HepG2 (cell line): ENCODE measurements at regions not wholly inside any gene's neighbourhood (a gene's known extent, or its start where the extent isn't known, plus 50 kb on each side); places are given as distances from the start of the nearest gene placed in this dataset.

Source experiments
- MIXL1 ChIP-seq: IDR thresholded peaks from 2 replicates; pipeline ENCODE4 v1.6.1; 2016
- NFAT5 ChIP-seq: sonication (generic); formaldehyde crosslinking; IDR thresholded peaks from 2 replicates; pipeline ENCODE4 v1.4.0; 2020; ENCODE audit warnings: missing genetic modification reagents
- NPAS2 ChIP-seq: sonication (generic); formaldehyde crosslinking; IDR thresholded peaks from 2 replicates; pipeline ENCODE4 v1.8.0; 2022; ENCODE audit warnings: mild to moderate bottlenecking, missing genetic modification reagents, borderline replicate concordance
- PHF21A ChIP-seq: sonication (generic); formaldehyde crosslinking; IDR thresholded peaks from 2 replicates; pipeline ENCODE4 v1.5.0; 2020; ENCODE audit warnings: mild to moderate bottlenecking, missing genetic modification reagents
- RFX5 ChIP-seq: IDR thresholded peaks from 2 replicates; pipeline ENCODE4 v1.6.1; 2011; ENCODE audit warnings: low read depth, low read length, improper control_type of control experiment
- SIX1 ChIP-seq: sonication (generic); formaldehyde crosslinking; IDR thresholded peaks from 2 replicates; pipeline ENCODE4 v1.4.0; 2020; ENCODE audit warnings: missing genetic modification reagents, borderline replicate concordance
- SOX13 ChIP-seq, 3 experiments: fragments of 450-650 bp in 1 of 3; sonication (generic) in 1 of 3; formaldehyde crosslinking in 1 of 3; IDR thresholded peaks in 2 of 3; conservative IDR thresholded peaks in 1 of 3; 2 replicates each; pipeline versions ENCODE4 v1.5.0 to v1.6.1; 2016 to 2020; ENCODE audit warnings: antibody characterized with exemption in 1 of 3, mild to moderate bottlenecking in 1 of 3, missing compliant biosample characterization in 1 of 3, missing genetic modification reagents in 1 of 3, moderate library complexity in 1 of 3
- SOX5 ChIP-seq: IDR thresholded peaks from 2 replicates; pipeline ENCODE4 v1.6.1; 2016; ENCODE audit warnings: borderline replicate concordance
- TCF7L2 ChIP-seq: IDR thresholded peaks from 2 replicates; pipeline ENCODE4 v1.6.1; 2011; ENCODE audit warnings: mild to moderate bottlenecking, low read depth, low read length, moderate library complexity
- ZBTB38 ChIP-seq: sonication (generic); formaldehyde crosslinking; IDR thresholded peaks from 2 replicates; pipeline ENCODE4 v1.5.1; 2020; ENCODE audit warnings: mild to moderate bottlenecking, missing genetic modification reagents
- ZNF235 ChIP-seq: sonication (generic); formaldehyde crosslinking; IDR thresholded peaks from 2 replicates; pipeline ENCODE4 v1.8.1; 2023; ENCODE audit warnings: mild to moderate bottlenecking, missing genetic modification reagents, borderline replicate concordance
- ZNF33B ChIP-seq: sonication (generic); formaldehyde crosslinking; IDR thresholded peaks from 2 replicates; pipeline ENCODE4 v1.5.1; 2020; ENCODE audit warnings: mild to moderate bottlenecking, missing genetic modification reagents
- ZXDC ChIP-seq: sonication (generic); formaldehyde crosslinking; IDR thresholded peaks from 2 replicates; pipeline ENCODE4 v1.5.0; 2020; ENCODE audit warnings: mild to moderate bottlenecking, missing genetic modification reagents

GRCh38 chr5:3262451-3262850 is 333.2 kb upstream of the IRX1 start (continued):
- no peak for TF ChIP-seq ZNF33B
- TF ChIP-seq TCF7L2: no peak
- TF ChIP-seq ZBTB38 (CRISPR knock-in tag): no peak
- no peak for TF ChIP-seq NPAS2 (CRISPR knock-in tag)
- TF ChIP-seq MIXL1 (CRISPR knock-in tag): no peak
- TF ChIP-seq PHF21A: no peak
- TF ChIP-seq RFX5: no peak
- TF ChIP-seq SOX5 (CRISPR knock-in tag): no peak
- no peak for TF ChIP-seq NFAT5 (CRISPR knock-in tag)
- TF ChIP-seq SIX1: no peak
- no peak for TF ChIP-seq ZXDC (CRISPR knock-in tag)
- no peak for TF ChIP-seq ZNF235 (CRISPR knock-in tag)
- TF ChIP-seq SOX13 (IDR thresholded peaks at IDR 0.05): no peak
- TF ChIP-seq SOX13 (CRISPR knock-in tag; conservative IDR thresholded peaks at IDR 0.05 in 1 of 2, IDR thresholded peaks at IDR 0.05 in 1 of 2): no peak
- TF ChIP-seq, all 625 proteins: peak for 0
